Liver (tissue), 8 donors: ENCODE measurements at regions not wholly inside any gene's neighbourhood (a gene's known extent, or its start where the extent isn't known, plus 50 kb on each side); places are given as distances from the start of the nearest gene placed in this dataset.

Experiments
- DNase-seq: peaks from one replicate; pipeline ENCODE4 v3.0.0-alpha.2; 2017; ENCODE audit warnings: low spot score
- H3K27ac ChIP-seq, 2 donors: one replicate each; pipeline ENCODE4 v1.7.0; 2013; ENCODE audit warnings: inconsistent platforms in 2 of 2, low read length in 2 of 2, control low read depth in 1 of 2, low read depth in 1 of 2, mild to moderate bottlenecking in 1 of 2
- H3K27me3 ChIP-seq, 4 donors: one replicate each; pipeline versions ENCODE4 v1.6.1 to v1.7.0; 2013; ENCODE audit warnings: low read length in 3 of 4, inconsistent platforms in 1 of 4, mild to moderate bottlenecking in 1 of 4, moderate library complexity in 1 of 4; ENCODE audit not compliant: control insufficient read depth in 4 of 4, insufficient read depth in 4 of 4
- H3K36me3 ChIP-seq, 4 donors: one replicate each; pipeline versions ENCODE4 v1.6.1 to v1.7.0; 2013; ENCODE audit warnings: low read length in 3 of 4, mild to moderate bottlenecking in 3 of 4, low read depth in 1 of 4, moderate library complexity in 1 of 4; ENCODE audit not compliant: control insufficient read depth in 4 of 4, insufficient read depth in 3 of 4
- H3K4me1 ChIP-seq, 4 donors: one replicate each; pipeline versions ENCODE4 v1.6.1 to v1.7.0; 2013; ENCODE audit warnings: low read length in 3 of 4, mild to moderate bottlenecking in 3 of 4, moderate library complexity in 1 of 4; ENCODE audit not compliant: control insufficient read depth in 4 of 4, insufficient read depth in 4 of 4
- H3K4me3 ChIP-seq, 3 donors: one replicate each; pipeline versions ENCODE4 v1.6.1 to v1.7.0; 2013; ENCODE audit warnings: low read length in 3 of 3, control low read depth in 1 of 3, low read depth in 1 of 3, mild to moderate bottlenecking in 1 of 3
- H3K9ac ChIP-seq, 2 donors: one replicate each; pipeline ENCODE4 v1.7.0; 2013; ENCODE audit warnings: low read length in 2 of 2, mild to moderate bottlenecking in 2 of 2, moderate library complexity in 2 of 2, control low read depth in 1 of 2, low read depth in 1 of 2
- H3K9me3 ChIP-seq, 4 donors: one replicate each; pipeline versions ENCODE4 v1.6.1 to v1.7.0; 2013; ENCODE audit warnings: low read length in 3 of 4; ENCODE audit not compliant: control insufficient read depth in 4 of 4
- ATF3 ChIP-seq: IDR thresholded peaks from 2 replicates; pipeline ENCODE4 v1.6.1; 2016; ENCODE audit warnings: antibody characterized with exemption
- CTCF ChIP-seq: fragments of 150-350 bp; IDR thresholded peaks from 2 replicates; pipeline ENCODE4 v1.5.1; 2017; ENCODE audit warnings: improper control_type of control experiment, low read depth, low read length; ENCODE audit not compliant: missing input control
- EGR1 ChIP-seq, 2 donors: IDR thresholded peaks; 2 replicates each; pipeline ENCODE4 v1.6.1; 2016 to 2018; ENCODE audit warnings: antibody characterized with exemption in 2 of 2, low read depth in 2 of 2
- FOXA1 ChIP-seq: IDR thresholded peaks from 2 replicates; pipeline ENCODE4 v1.6.1; 2016; ENCODE audit warnings: antibody characterized with exemption
- FOXA2 ChIP-seq: IDR thresholded peaks from 2 replicates; pipeline ENCODE4 v1.6.1; 2016; ENCODE audit warnings: antibody characterized with exemption
- GABPA ChIP-seq, 2 donors: IDR thresholded peaks in 1 of 2; conservative IDR thresholded peaks in 1 of 2; 2 replicates each; pipeline ENCODE4 v1.6.1; 2016; ENCODE audit warnings: antibody characterized with exemption in 2 of 2, mild to moderate bottlenecking in 1 of 2, moderate library complexity in 1 of 2
- HNF4A ChIP-seq, 2 donors: conservative IDR thresholded peaks; 2 replicates each; pipeline ENCODE4 v1.6.1; 2016; ENCODE audit warnings: antibody characterized with exemption in 2 of 2, mild to moderate bottlenecking in 2 of 2
- HNF4G ChIP-seq: IDR thresholded peaks from 2 replicates; pipeline ENCODE4 v1.6.1; 2016; ENCODE audit warnings: antibody characterized with exemption
- MAX ChIP-seq: IDR thresholded peaks from 2 replicates; pipeline ENCODE4 v1.6.1; 2016; ENCODE audit warnings: antibody characterized with exemption
- NR2F2 ChIP-seq: IDR thresholded peaks from 2 replicates; pipeline ENCODE4 v1.6.1; 2016; ENCODE audit warnings: antibody characterized with exemption
- RAD21 ChIP-seq, 2 donors: IDR thresholded peaks; 2 replicates each; pipeline ENCODE4 v1.6.1; 2016; ENCODE audit warnings: antibody characterized with exemption in 2 of 2, mild to moderate bottlenecking in 2 of 2
- REST ChIP-seq: IDR thresholded peaks from 2 replicates; pipeline ENCODE4 v1.6.1; 2016; ENCODE audit warnings: antibody characterized with exemption, mild to moderate bottlenecking
- RXRA ChIP-seq, 2 donors: IDR thresholded peaks; 2 replicates each; pipeline ENCODE4 v1.6.1; 2017 to 2018; ENCODE audit warnings: antibody characterized with exemption in 2 of 2, mild to moderate bottlenecking in 1 of 2
- SP1 ChIP-seq: IDR thresholded peaks from 2 replicates; pipeline ENCODE4 v1.6.1; 2018; ENCODE audit warnings: antibody characterized with exemption, mild to moderate bottlenecking
- YY1 ChIP-seq: IDR thresholded peaks from 2 replicates; pipeline ENCODE4 v1.6.1; 2016; ENCODE audit warnings: antibody characterized with exemption, mild to moderate bottlenecking
- ZBTB33 ChIP-seq: IDR thresholded peaks from 2 replicates; pipeline ENCODE4 v1.6.1; 2016; ENCODE audit warnings: antibody characterized with exemption
- WGBS: extraction: QIAGEN DNeasy Blood & Tissue Kit; methylation state at CpG from one replicate; pipeline ENCODE4 v1.1.7; 2013; 5-methylcytosine and 5-hydroxymethylcytosine counted together
- donor health status: healthy.
- donor health status: healthy.
- donor health status: healthy.
- donor health status: healthy.
- donor health status: healthy.

- no peak for TF ChIP-seq REST
Measured at GRCh38 chr3:163582967-163583366, 1495.3 kb downstream of the SI start (continued).

GRCh38 chr3:163577271-163577670 lies 1501.0 kb downstream of the SI start:
- Histone ChIP-seq H3K9ac (no peak overlapping the region), H3K27ac (no peak overlapping the region), H3K4me3 (no peak overlapping the region), H3K9me3 (no peaks in the 10 kb centered on the region), H3K36me3 (no peaks in the 10 kb centered on the region), H3K27me3 (no peaks in the 10 kb centered on the region), H3K4me1 (peaks cover 0 to 12% (median 9%) of the 10 kb centered on the region in 4 donors)
- DNase-seq = no peak
- TF ChIP-seq HNF4G (no peak), GABPA (IDR thresholded peaks at IDR 0.05 in 1 of 2, conservative IDR thresholded peaks at IDR 0.05 in 1 of 2) (no peak), REST (no peak), HNF4A (conservative IDR thresholded peaks at IDR 0.05) (no peak), CTCF (no peak), ZBTB33 (no peak), EGR1 (IDR thresholded peaks at IDR 0.05; ENCODE audit: low read depth in 2 of 2) (no peak), SP1 (no peak), FOXA2 (no peak), RAD21 (IDR thresholded peaks at IDR 0.05) (no peak), RXRA (IDR thresholded peaks at IDR 0.05) (no peak), ATF3 (no peak), YY1 (no peak), FOXA1 (no peak), NR2F2 (no peak), MAX (no peak)
- 74% methylated on average over 3 of the region's 3 CpGs for WGBS
